ENCODE measurements at regions not wholly inside any gene's neighbourhood (a gene's known extent, or its start where the extent isn't known, plus 50 kb on each side); places are given as distances from the start of the nearest gene placed in this dataset.

DNA sequence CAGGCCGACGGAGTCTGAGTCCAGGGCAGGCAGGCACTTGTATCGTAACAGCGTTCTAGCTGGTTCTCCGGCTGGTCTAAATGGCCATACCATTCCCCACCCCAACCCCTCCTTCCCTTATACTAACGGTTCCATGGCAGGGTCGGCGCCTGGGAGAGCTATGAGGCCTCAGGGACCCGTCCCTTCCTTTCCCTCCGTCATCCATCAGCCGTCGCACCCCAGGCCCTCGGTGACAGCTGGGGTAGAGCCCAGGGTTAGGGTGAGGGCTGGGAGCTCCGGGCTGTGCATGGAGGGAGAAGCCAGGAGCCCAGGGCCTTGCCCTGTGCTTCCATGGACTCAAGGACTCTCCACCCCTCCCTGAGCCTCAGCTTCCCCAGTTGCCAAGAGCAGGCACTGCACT is 101.4 kb downstream of the RBFOX3 start:
- H3K9me3 ChIP-seq (ENCODE audit: low read length) = peaks cover 8% of the 10 kb centered on the region
- no peak overlapping the region for H3K4me3 ChIP-seq (ENCODE audit: low read length)
- H3K9ac ChIP-seq (ENCODE audit: low read length) = no peak overlapping the region
- H3K36me3 ChIP-seq (ENCODE audit: insufficient read depth, low read length) = no peaks in the 10 kb centered on the region
- H4K20me1 ChIP-seq (ENCODE audit: insufficient read depth) = no peaks in the 10 kb centered on the region
- no peak overlapping the region for H3K27ac ChIP-seq (ENCODE audit: low read length)
- H3K9me2 ChIP-seq (ENCODE audit: insufficient read depth, low read length) = no peaks in the 10 kb centered on the region
- no peaks in the 10 kb centered on the region for H3K79me2 ChIP-seq (replicated peaks; ENCODE audit: insufficient read depth, low read length)
- H3F3A ChIP-seq (ENCODE audit: insufficient read depth, low read length, poor library complexity, severe bottlenecking) = no peaks in the 10 kb centered on the region
- H3K27me3 ChIP-seq (ENCODE audit: insufficient read depth, low read depth, low read length) = no peaks in the 10 kb centered on the region
- no peak overlapping the region for H2AFZ ChIP-seq (ENCODE audit: low read depth, low read length)
- no peak overlapping the region for H3K4me2 ChIP-seq (ENCODE audit: low read length)
- TF ChIP-seq POLR2AphosphoS5 (IDR thresholded peaks at IDR 0.05) (no peak), SMC3 (conservative IDR thresholded peaks at IDR 0.05; ENCODE audit: poor library complexity) (no peak), MXI1 (conservative IDR thresholded peaks at IDR 0.05; ENCODE audit: poor library complexity, severe bottlenecking) (no peak), EP300 (conservative IDR thresholded peaks at IDR 0.05; ENCODE audit: poor library complexity, severe bottlenecking) (no peak), RAD21 (conservative IDR thresholded peaks at IDR 0.05) (no peak), TAF1 (IDR thresholded peaks at IDR 0.05; ENCODE audit: low read depth) (no peak), REST (IDR thresholded peaks at IDR 0.05; ENCODE audit: borderline replicate concordance) (no peak), EZH2 (IDR thresholded peaks at IDR 0.05; ENCODE audit: borderline replicate concordance, insufficient read depth, low read length, poor library complexity, severe bottlenecking) (no peak)
- TF ChIP-seq, protein P1, sequence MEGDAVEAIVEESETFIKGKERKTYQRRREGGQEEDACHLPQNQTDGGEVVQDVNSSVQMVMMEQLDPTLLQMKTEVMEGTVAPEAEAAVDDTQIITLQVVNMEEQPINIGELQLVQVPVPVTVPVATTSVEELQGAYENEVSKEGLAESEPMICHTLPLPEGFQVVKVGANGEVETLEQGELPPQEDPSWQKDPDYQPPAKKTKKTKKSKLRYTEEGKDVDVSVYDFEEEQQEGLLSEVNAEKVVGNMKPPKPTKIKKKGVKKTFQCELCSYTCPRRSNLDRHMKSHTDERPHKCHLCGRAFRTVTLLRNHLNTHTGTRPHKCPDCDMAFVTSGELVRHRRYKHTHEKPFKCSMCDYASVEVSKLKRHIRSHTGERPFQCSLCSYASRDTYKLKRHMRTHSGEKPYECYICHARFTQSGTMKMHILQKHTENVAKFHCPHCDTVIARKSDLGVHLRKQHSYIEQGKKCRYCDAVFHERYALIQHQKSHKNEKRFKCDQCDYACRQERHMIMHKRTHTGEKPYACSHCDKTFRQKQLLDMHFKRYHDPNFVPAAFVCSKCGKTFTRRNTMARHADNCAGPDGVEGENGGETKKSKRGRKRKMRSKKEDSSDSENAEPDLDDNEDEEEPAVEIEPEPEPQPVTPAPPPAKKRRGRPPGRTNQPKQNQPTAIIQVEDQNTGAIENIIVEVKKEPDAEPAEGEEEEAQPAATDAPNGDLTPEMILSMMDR (IDR thresholded peaks at IDR 0.05; ENCODE audit: poor library complexity, severe bottlenecking) = no peak

GRCh38 chr17:79509008-79509407 is 101.8 kb downstream of the RBFOX3 start:
- no peaks in the 10 kb centered on the region for H3F3A ChIP-seq (ENCODE audit: insufficient read depth, low read length, poor library complexity, severe bottlenecking)
- no peaks in the 10 kb centered on the region for H3K79me2 ChIP-seq (replicated peaks; ENCODE audit: insufficient read depth, low read length)
- H4K20me1 ChIP-seq (ENCODE audit: insufficient read depth) = no peaks in the 10 kb centered on the region
- H3K9me3 ChIP-seq (ENCODE audit: low read length) = peaks cover 8% of the 10 kb centered on the region
- no peaks in the 10 kb centered on the region for H3K36me3 ChIP-seq (ENCODE audit: insufficient read depth, low read length)
- no peaks in the 10 kb centered on the region for H3K9me2 ChIP-seq (ENCODE audit: insufficient read depth, low read length)
- H2AFZ ChIP-seq (ENCODE audit: low read depth, low read length) = no peak overlapping the region
- no peak overlapping the region for H3K4me2 ChIP-seq (ENCODE audit: low read length)
- H3K27me3 ChIP-seq (ENCODE audit: insufficient read depth, low read depth, low read length) = no peaks in the 10 kb centered on the region
- no peak overlapping the region for H3K4me3 ChIP-seq (ENCODE audit: low read length)
- H3K9ac ChIP-seq (ENCODE audit: low read length) = no peak overlapping the region
- TF ChIP-seq EZH2 (IDR thresholded peaks at IDR 0.05; ENCODE audit: borderline replicate concordance, insufficient read depth, low read length, poor library complexity, severe bottlenecking) (no peak), POLR2AphosphoS5 (IDR thresholded peaks at IDR 0.05) (no peak), RAD21 (conservative IDR thresholded peaks at IDR 0.05) (no peak), TAF1 (IDR thresholded peaks at IDR 0.05; ENCODE audit: low read depth) (no peak), EP300 (conservative IDR thresholded peaks at IDR 0.05; ENCODE audit: poor library complexity, severe bottlenecking) (no peak), SMC3 (conservative IDR thresholded peaks at IDR 0.05; ENCODE audit: poor library complexity) (no peak), REST (IDR thresholded peaks at IDR 0.05; ENCODE audit: borderline replicate concordance) (no peak), MXI1 (conservative IDR thresholded peaks at IDR 0.05; ENCODE audit: poor library complexity, severe bottlenecking) (no peak)
- TF ChIP-seq, protein P1 (IDR thresholded peaks at IDR 0.05; ENCODE audit: poor library complexity, severe bottlenecking) = no peak
- H3K27ac ChIP-seq (ENCODE audit: low read length) = no peak overlapping the region

All from neural cell (in vitro differentiated cells).